Activated naive CD8-positive, alpha-beta T cell treated with anti-CD3 and anti-CD28 coated beads, Interleukin-2, amount 10 ng/mL, durations not matched to agents 7 days and 5 days (primary cell): ENCODE measurements at regions not wholly inside any gene's neighbourhood (a gene's known extent, or its start where the extent isn't known, plus 50 kb on each side); places are given as distances from the start of the nearest gene placed in this dataset.

Source experiments
- ATAC-seq: fragments of 150-1000 bp; cut with Tn5 transposase; one replicate; pipeline ENCODE4 v1.10.0; 2021; ENCODE audit warnings: low read depth, moderate library complexity
- POLR2A ChIA-PET: fragments of 350-600 bp; sonication (Branson Sonifier 250); formaldehyde crosslinking; loops from one replicate; lab custom pipeline; 2021; ENCODE audit warnings: antibody characterized with exemption; lab: Charles Lee
- DNase-seq: peaks from one replicate; pipeline ENCODE4 v3.0.0; 2021
- H3K27ac Mint-ChIP-seq: one replicate; pipeline ENCODE4 v1.8.0; 2022; ENCODE audit warnings: mild to moderate bottlenecking, mixed read lengths
- H3K27me3 Mint-ChIP-seq: one replicate; pipeline ENCODE4 v1.8.0; 2022; ENCODE audit warnings: mild to moderate bottlenecking, moderate library complexity, mixed read lengths
- H3K36me3 Mint-ChIP-seq: one replicate; pipeline ENCODE4 v1.8.0; 2021; ENCODE audit warnings: mild to moderate bottlenecking, mixed read lengths
- H3K4me1 Mint-ChIP-seq: one replicate; pipeline ENCODE4 v1.8.0; 2021; ENCODE audit warnings: mixed read lengths
- H3K4me3 Mint-ChIP-seq: one replicate; pipeline ENCODE4 v1.8.0; 2022; ENCODE audit warnings: mild to moderate bottlenecking, moderate library complexity, mixed read lengths
- H3K9me3 Mint-ChIP-seq: one replicate; pipeline ENCODE4 v1.8.0; 2021; ENCODE audit warnings: mixed read lengths

DNA sequence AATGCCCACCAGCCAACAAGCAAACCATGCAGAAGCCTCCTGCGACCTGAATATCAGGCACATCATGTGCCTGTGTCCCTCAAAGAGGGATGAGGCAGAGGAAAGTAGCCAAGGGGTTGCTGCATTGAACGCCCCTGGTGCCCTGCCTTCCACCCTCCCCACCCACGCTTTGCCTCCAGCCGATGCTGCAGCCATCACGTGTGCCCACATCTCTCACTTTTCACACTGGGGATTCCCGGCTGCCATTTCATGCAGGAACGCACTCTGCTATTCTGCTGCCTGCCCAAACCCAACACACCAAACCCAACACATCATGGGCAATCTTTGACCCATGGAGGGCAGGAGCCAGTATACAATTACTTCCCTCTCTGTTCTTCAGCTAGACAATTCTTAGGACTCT is 462.2 kb upstream of the PROK2 start:
- POLR2A ChIA-PET: no interaction called here
- Mint-ChIP-seq H3K4me3 (no peak overlapping the region), H3K4me1 (no peaks in the 10 kb centered on the region), H3K9me3 (peaks cover 2% of the 10 kb centered on the region), H3K27me3 (peaks cover 2% of the 10 kb centered on the region), H3K36me3 (no peaks in the 10 kb centered on the region), H3K27ac (no peak overlapping the region)
- no peak for ATAC-seq
- DNase-seq: no peak

GRCh38 chr3:72246685-72247084 is 461.7 kb upstream of the PROK2 start:
- H3K27me3 Mint-ChIP-seq: peaks cover under 1% of the 10 kb centered on the region
- no peaks in the 10 kb centered on the region for H3K4me1 Mint-ChIP-seq
- H3K27ac Mint-ChIP-seq: no peak overlapping the region
- peaks cover 2% of the 10 kb centered on the region for H3K9me3 Mint-ChIP-seq
- ATAC-seq: no peak
- H3K4me3 Mint-ChIP-seq: no peak overlapping the region
- POLR2A ChIA-PET: no interaction called here
- DNase-seq: no peak
- H3K36me3 Mint-ChIP-seq: no peaks in the 10 kb centered on the region

DNA sequence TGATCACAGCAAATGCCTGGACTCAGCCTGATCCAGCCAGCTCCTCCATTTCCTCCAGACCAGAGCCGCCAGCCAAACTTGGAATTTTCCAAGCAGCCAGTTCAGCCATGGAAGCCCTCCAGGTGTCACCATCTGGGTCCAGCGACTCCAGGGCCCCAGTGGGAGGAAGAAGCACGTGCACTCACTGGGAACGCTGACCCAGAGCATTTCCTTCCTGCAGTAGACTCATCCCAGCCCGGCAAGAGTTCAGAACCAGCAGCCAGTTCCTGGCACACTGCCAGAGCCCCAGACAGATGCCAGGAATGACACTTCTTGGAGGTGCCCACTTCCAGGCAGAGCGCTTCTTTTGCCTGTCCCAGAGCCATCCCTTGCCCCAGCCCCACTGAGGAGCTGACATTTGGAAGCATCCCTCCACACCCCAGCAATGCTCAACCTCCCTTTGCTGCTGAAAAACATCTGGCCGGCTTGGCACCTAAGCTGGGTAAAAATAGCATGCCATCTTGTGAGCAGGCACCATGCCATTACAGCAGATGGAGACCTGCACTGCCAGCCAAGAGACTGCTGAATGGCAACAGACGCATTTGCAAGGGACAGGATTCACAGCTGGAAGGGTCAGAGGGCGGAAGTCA is 460.3 kb upstream of the PROK2 start:
- Mint-ChIP-seq H3K4me3 (no peak overlapping the region), H3K27ac (no peak overlapping the region), H3K27me3 (no peaks in the 10 kb centered on the region), H3K9me3 (peaks cover 2% of the 10 kb centered on the region), H3K36me3 (no peaks in the 10 kb centered on the region), H3K4me1 (no peaks in the 10 kb centered on the region)
- ATAC-seq (no peak), DNase-seq (no peak)
- POLR2A ChIA-PET: no interaction called here

DNA sequence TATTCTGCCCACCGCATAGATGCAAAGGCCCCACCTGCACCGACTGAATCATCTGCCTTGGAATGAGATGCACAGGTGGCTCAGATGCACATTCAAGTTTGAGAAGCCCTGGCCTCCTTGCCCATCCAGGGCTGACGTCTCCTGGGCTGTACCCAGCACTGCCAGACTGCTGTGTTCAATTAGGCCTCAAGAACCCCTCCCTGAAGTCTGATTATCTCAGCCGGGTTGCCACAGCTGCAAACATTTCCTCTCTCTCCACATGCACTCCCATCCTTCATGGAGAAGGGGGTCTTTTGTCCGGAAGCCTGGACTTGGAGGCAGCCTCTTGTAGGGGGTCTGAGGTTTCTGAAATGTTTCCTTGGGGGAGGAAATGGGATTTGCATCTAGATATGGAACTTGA is 459.4 kb upstream of the PROK2 start:
- peaks cover 2% of the 10 kb centered on the region for H3K9me3 Mint-ChIP-seq
- peaks cover under 1% of the 10 kb centered on the region for H3K36me3 Mint-ChIP-seq
- POLR2A ChIA-PET: no interaction called here
- DNase-seq (no peak), ATAC-seq (no peak)
- no peaks in the 10 kb centered on the region for H3K4me1 Mint-ChIP-seq
- H3K27ac Mint-ChIP-seq: no peak overlapping the region
- no peak overlapping the region for H3K4me3 Mint-ChIP-seq
- H3K27me3 Mint-ChIP-seq: no peaks in the 10 kb centered on the region

- no peak overlapping the region for H3K27ac Mint-ChIP-seq
- no peak for DNase-seq
- POLR2A ChIA-PET: no interaction called here
These were observed 457.4 kb upstream of the PROK2 start for GRCh38 chr3:72242326-72242725.

GRCh38 chr3:72241525-72241924 is 456.6 kb upstream of the PROK2 start:
- no peaks in the 10 kb centered on the region for H3K27me3 Mint-ChIP-seq
- no peak overlapping the region for H3K4me3 Mint-ChIP-seq
- no peaks in the 10 kb centered on the region for H3K4me1 Mint-ChIP-seq
- H3K36me3 Mint-ChIP-seq: peaks cover 2% of the 10 kb centered on the region
- POLR2A ChIA-PET: no interaction called here
- ATAC-seq (no peak), DNase-seq (no peak)
- H3K9me3 Mint-ChIP-seq: no peaks in the 10 kb centered on the region
- no peak overlapping the region for H3K27ac Mint-ChIP-seq

More at GRCh38 chr3:72242326-72242725, 457.4 kb upstream of the PROK2 start:
- no peak for ATAC-seq
- H3K9me3 Mint-ChIP-seq: no peaks in the 10 kb centered on the region
- H3K36me3 Mint-ChIP-seq: peaks cover 2% of the 10 kb centered on the region
- no peaks in the 10 kb centered on the region for H3K4me1 Mint-ChIP-seq
- no peaks in the 10 kb centered on the region for H3K27me3 Mint-ChIP-seq
- H3K4me3 Mint-ChIP-seq: no peak overlapping the region

- ATAC-seq: no peak
- Mint-ChIP-seq H3K9me3 (peaks cover 2% of the 10 kb centered on the region), H3K4me1 (no peaks in the 10 kb centered on the region), H3K27ac (no peak overlapping the region), H3K36me3 (peaks cover 2% of the 10 kb centered on the region), H3K4me3 (no peak overlapping the region), H3K27me3 (no peaks in the 10 kb centered on the region)
- POLR2A ChIA-PET: no interaction called here
- no peak for DNase-seq
These were observed 455.6 kb upstream of the PROK2 start for GRCh38 chr3:72240531-72240930.

DNA sequence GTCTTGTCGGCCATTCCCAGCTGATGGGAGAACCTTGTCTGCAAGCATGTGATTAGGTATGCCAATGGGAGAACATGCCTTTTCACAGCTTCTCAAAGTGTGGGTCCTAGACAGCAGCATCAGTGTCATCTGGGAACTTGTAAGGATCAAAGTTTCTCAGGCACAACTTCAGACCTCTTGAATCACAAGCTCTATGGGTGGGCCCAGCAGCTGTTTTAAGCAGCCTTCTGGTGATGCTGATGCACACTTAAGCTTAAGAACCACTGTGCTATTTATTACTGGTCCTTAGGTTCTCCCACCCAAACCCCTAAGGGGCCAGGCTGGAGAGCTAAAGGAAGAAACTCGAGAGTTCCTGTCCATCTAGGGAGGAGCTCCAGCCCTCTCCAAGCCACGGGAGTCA is 453.9 kb upstream of the PROK2 start:
- H3K27ac Mint-ChIP-seq: no peak overlapping the region
- H3K4me3 Mint-ChIP-seq: no peak overlapping the region
- peaks cover 2% of the 10 kb centered on the region for H3K9me3 Mint-ChIP-seq
- H3K4me1 Mint-ChIP-seq: no peaks in the 10 kb centered on the region
- POLR2A ChIA-PET: no interaction called here
- DNase-seq (no peak), ATAC-seq (no peak)
- no peaks in the 10 kb centered on the region for H3K27me3 Mint-ChIP-seq
- peaks cover 2% of the 10 kb centered on the region for H3K36me3 Mint-ChIP-seq

- no peak overlapping the region for H3K27ac Mint-ChIP-seq
- ATAC-seq (no peak), DNase-seq (no peak)
- peaks cover 2% of the 10 kb centered on the region for H3K9me3 Mint-ChIP-seq
- no peaks in the 10 kb centered on the region for H3K27me3 Mint-ChIP-seq
- H3K4me1 Mint-ChIP-seq: no peaks in the 10 kb centered on the region
- H3K36me3 Mint-ChIP-seq: peaks cover 2% of the 10 kb centered on the region
- POLR2A ChIA-PET: no interaction called here
- no peak overlapping the region for H3K4me3 Mint-ChIP-seq
These were observed 453.2 kb upstream of the PROK2 start for GRCh38 chr3:72238010-72238691.

- DNase-seq (no peak), ATAC-seq (no peak)
- Mint-ChIP-seq H3K4me1 (no peaks in the 10 kb centered on the region), H3K4me3 (no peak overlapping the region), H3K27ac (no peak overlapping the region), H3K36me3 (peaks cover 2% of the 10 kb centered on the region), H3K27me3 (no peaks in the 10 kb centered on the region), H3K9me3 (peaks cover 2% of the 10 kb centered on the region)
- POLR2A ChIA-PET: no interaction called here
These were observed 452.7 kb upstream of the PROK2 start for GRCh38 chr3:72237679-72238009.

- no peak overlapping the region for H3K27ac Mint-ChIP-seq
- no peak for ATAC-seq
- peaks cover 1% of the 10 kb centered on the region for H3K36me3 Mint-ChIP-seq
- peaks cover 2% of the 10 kb centered on the region for H3K9me3 Mint-ChIP-seq
- no peak overlapping the region for H3K4me3 Mint-ChIP-seq
- H3K4me1 Mint-ChIP-seq: no peaks in the 10 kb centered on the region
- no peak for DNase-seq
- POLR2A ChIA-PET: no interaction called here
- H3K27me3 Mint-ChIP-seq: no peaks in the 10 kb centered on the region
These were observed 449.4 kb upstream of the PROK2 start for GRCh38 chr3:72234391-72234790.

DNA sequence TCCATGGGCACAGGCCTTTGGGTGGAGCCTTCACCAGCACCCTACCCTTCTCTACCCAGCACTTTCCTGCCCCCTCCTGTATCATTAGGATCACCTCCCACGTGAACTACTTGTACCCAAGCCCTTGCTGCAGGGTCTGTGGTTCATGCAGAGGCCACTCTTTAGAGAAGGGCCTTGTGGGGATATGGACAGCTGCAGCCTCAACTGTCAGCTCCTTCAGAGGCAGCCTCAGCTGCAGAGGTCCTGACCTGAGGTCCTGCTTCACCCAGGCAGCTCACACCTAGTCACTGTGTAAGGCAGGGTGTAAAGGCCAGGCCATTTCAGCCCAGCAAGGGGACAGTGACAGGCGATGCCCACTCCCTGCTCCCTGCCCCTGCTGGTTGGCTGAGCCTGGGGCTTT is 448.6 kb upstream of the PROK2 start:
- no peaks in the 10 kb centered on the region for H3K36me3 Mint-ChIP-seq
- H3K27me3 Mint-ChIP-seq: no peaks in the 10 kb centered on the region
- no peak for DNase-seq
- H3K9me3 Mint-ChIP-seq: peaks cover 2% of the 10 kb centered on the region
- POLR2A ChIA-PET: no interaction called here
- no peak overlapping the region for H3K27ac Mint-ChIP-seq
- H3K4me3 Mint-ChIP-seq: no peak overlapping the region
- ATAC-seq: no peak
- no peaks in the 10 kb centered on the region for H3K4me1 Mint-ChIP-seq

- no peak for ATAC-seq
- Mint-ChIP-seq H3K36me3 (no peaks in the 10 kb centered on the region), H3K27me3 (no peaks in the 10 kb centered on the region), H3K27ac (no peak overlapping the region), H3K4me1 (no peaks in the 10 kb centered on the region), H3K9me3 (peaks cover 2% of the 10 kb centered on the region), H3K4me3 (no peak overlapping the region)
- no peak for DNase-seq
- POLR2A ChIA-PET: no interaction called here
These were observed 447.8 kb upstream of the PROK2 start for GRCh38 chr3:72232777-72233176.

- H3K27me3 Mint-ChIP-seq: no peaks in the 10 kb centered on the region
- no peaks in the 10 kb centered on the region for H3K36me3 Mint-ChIP-seq
- no peak for DNase-seq
- H3K4me1 Mint-ChIP-seq: no peaks in the 10 kb centered on the region
- POLR2A ChIA-PET: no interaction called here
- no peak overlapping the region for H3K4me3 Mint-ChIP-seq
- ATAC-seq: no peak
- H3K27ac Mint-ChIP-seq: no peak overlapping the region
- H3K9me3 Mint-ChIP-seq: peaks cover 2% of the 10 kb centered on the region
These were observed 447.4 kb upstream of the PROK2 start for GRCh38 chr3:72232331-72232730.
